ENCODE measurements at regions not wholly inside any gene's neighbourhood (a gene's known extent, or its start where the extent isn't known, plus 50 kb on each side); places are given as distances from the start of the nearest gene placed in this dataset.

GRCh38 chr2:15748736-15749323 lies 157.2 kb downstream of the DDX1 start:
- DNase-seq (ENCODE audit: low spot score): peak; percentile 92
- Histone ChIP-seq H3K36me3 (ENCODE audit: insufficient read depth) (no peaks in the 10 kb centered on the region), H3K4me2 (peak overlapping the region; percentile 65), H2AFZ (peak overlapping the region; percentile 95), H3K9me2 (ENCODE audit: insufficient read depth) (no peaks in the 10 kb centered on the region), H3K4me3 (no peak overlapping the region), H4K20me1 (replicated peaks; ENCODE audit: insufficient read depth) (no peaks in the 10 kb centered on the region), H3K27me3 (ENCODE audit: insufficient read depth) (no peaks in the 10 kb centered on the region), H3K4me1 (ENCODE audit: insufficient read depth) (peaks cover 15% of the 10 kb centered on the region), H3K79me2 (replicated peaks; ENCODE audit: insufficient read depth) (no peaks in the 10 kb centered on the region), H3K27ac (ENCODE audit: low read depth) (0 out of 2 replicates have a peak overlapping the region, but pooled peaks have one; percentile 45), H3F3A (replicated peaks; ENCODE audit: low read depth) (no peaks in the 10 kb centered on the region)
- peaks cover 6% of the 10 kb centered on the region for H3K27me3 Mint-ChIP-seq (ENCODE audit: insufficient read depth, low read depth, poor library complexity)
- H3K36me3 Mint-ChIP-seq (ENCODE audit: low read depth): no peaks in the 10 kb centered on the region
- H3K9me3 Mint-ChIP-seq: no peaks in the 10 kb centered on the region; the same call in 2 of the 3 replicates
- peak; percentile 82 for ATAC-seq
- H3K4me1 Mint-ChIP-seq: peaks cover 17% of the 10 kb centered on the region
- TF ChIP-seq CREB1 (CRISPR knock-in tag; IDR thresholded peaks at IDR 0.05; ENCODE audit: low read depth): no peak
- TF ChIP-seq EZH2 (IDR thresholded peaks at IDR 0.05; ENCODE audit: low read depth, unreplicated experiment): no peak
- TF ChIP-seq JUNB (IDR thresholded peaks at IDR 0.05; ENCODE audit: unreplicated experiment): no peak
- TF ChIP-seq NANOG (IDR thresholded peaks at IDR 0.05; ENCODE audit: borderline replicate concordance): no peak
- TF ChIP-seq ZNF462 (CRISPR knock-in tag; IDR thresholded peaks at IDR 0.05): no peak
- TF ChIP-seq CTCF (conservative IDR thresholded peaks at IDR 0.05; ENCODE audit: low read depth in 2 of 2): peak; percentile 86 to 96
- TF ChIP-seq ETS1 (IDR thresholded peaks at IDR 0.05): no peak
- no peak for TF ChIP-seq POLR2AphosphoS5 (IDR thresholded peaks at IDR 0.05; ENCODE audit: low read depth)
- no peak overlapping the region for H3K4me3 Mint-ChIP-seq
- H3K27ac Mint-ChIP-seq: no peak overlapping the region

Measured in GM23338 (cell line).